Gastrocnemius medialis (tissue), 4 donors: ENCODE measurements at regions not wholly inside any gene's neighbourhood (a gene's known extent, or its start where the extent isn't known, plus 50 kb on each side); places are given as distances from the start of the nearest gene placed in this dataset.

Experiments
- POLR2A ChIP-seq, 2 donors: fragments of 450-650 bp; IDR thresholded peaks; one replicate each; pipeline ENCODE4 v1.6.1; 2017; ENCODE audit warnings: antibody characterized with exemption in 2 of 2, mild to moderate bottlenecking in 2 of 2, moderate library complexity in 2 of 2
- TF ChIP-seq, protein P1 (sequence below), 5 experiments: fragments of 450-650 bp in 3 of 5; fragments of 200-600 bp in 2 of 5; sonication (generic) in 2 of 5; IDR thresholded peaks in 4 of 5; conservative IDR thresholded peaks in 1 of 5; 1 replicate in 4 of 5; 2 replicates in 1 of 5; pipeline ENCODE4 v1.5.1; 2016 to 2019; ENCODE audit warnings: antibody characterized with exemption in 5 of 5, mild to moderate bottlenecking in 3 of 5, moderate library complexity in 3 of 5

- TF ChIP-seq POLR2A (IDR thresholded peaks at IDR 0.05), result no peak
- TF ChIP-seq, protein P1, sequence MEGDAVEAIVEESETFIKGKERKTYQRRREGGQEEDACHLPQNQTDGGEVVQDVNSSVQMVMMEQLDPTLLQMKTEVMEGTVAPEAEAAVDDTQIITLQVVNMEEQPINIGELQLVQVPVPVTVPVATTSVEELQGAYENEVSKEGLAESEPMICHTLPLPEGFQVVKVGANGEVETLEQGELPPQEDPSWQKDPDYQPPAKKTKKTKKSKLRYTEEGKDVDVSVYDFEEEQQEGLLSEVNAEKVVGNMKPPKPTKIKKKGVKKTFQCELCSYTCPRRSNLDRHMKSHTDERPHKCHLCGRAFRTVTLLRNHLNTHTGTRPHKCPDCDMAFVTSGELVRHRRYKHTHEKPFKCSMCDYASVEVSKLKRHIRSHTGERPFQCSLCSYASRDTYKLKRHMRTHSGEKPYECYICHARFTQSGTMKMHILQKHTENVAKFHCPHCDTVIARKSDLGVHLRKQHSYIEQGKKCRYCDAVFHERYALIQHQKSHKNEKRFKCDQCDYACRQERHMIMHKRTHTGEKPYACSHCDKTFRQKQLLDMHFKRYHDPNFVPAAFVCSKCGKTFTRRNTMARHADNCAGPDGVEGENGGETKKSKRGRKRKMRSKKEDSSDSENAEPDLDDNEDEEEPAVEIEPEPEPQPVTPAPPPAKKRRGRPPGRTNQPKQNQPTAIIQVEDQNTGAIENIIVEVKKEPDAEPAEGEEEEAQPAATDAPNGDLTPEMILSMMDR (IDR thresholded peaks at IDR 0.05 in 4 of 5, conservative IDR thresholded peaks at IDR 0.05 in 1 of 5), result no peak
Observed at GRCh38 chr9:26773056-26773455, 119.5 kb downstream of the CAAP1 start.
